Astrocyte (in vitro differentiated cells and primary cell): ENCODE measurements at regions not wholly inside any gene's neighbourhood (a gene's known extent, or its start where the extent isn't known, plus 50 kb on each side); places are given as distances from the start of the nearest gene placed in this dataset.

ENCODE experiments used
- DNase-seq: peaks from one replicate; pipeline ENCODE4 v3.0.0-alpha.2; 2010; ENCODE audit warnings: low read depth
- FAIRE-seq: peaks from 2 replicates; lab custom pipeline; 2011; peaks lifted over from hg19 to GRCh38; lab: Jason Lieb, UNC
- H2AFZ ChIP-seq: 2 replicates; pipeline ENCODE4 v1.6.0; 2012; ENCODE audit warnings: low read depth, low read length, inconsistent platforms
- H3K27ac ChIP-seq: 2 replicates; pipeline ENCODE4 v1.5.1; 2011; ENCODE audit warnings: low read depth, low read length, inconsistent platforms
- H3K27me3 ChIP-seq: 2 replicates; pipeline ENCODE4 v1.6.0; 2011; ENCODE audit warnings: low read length, inconsistent platforms; ENCODE audit not compliant: insufficient read depth
- H3K36me3 ChIP-seq: 2 replicates; pipeline ENCODE4 v1.5.1; 2011; ENCODE audit warnings: low read length, inconsistent platforms; ENCODE audit not compliant: insufficient read depth
- H3K4me1 ChIP-seq: 2 replicates; pipeline ENCODE4 v1.5.1; 2011; ENCODE audit warnings: low read length, inconsistent platforms; ENCODE audit not compliant: insufficient read depth
- H3K4me2 ChIP-seq: 2 replicates; pipeline ENCODE4 v1.6.0; 2012; ENCODE audit warnings: low read length, inconsistent platforms
- H3K4me3 ChIP-seq: 2 replicates; pipeline ENCODE4 v1.5.1; 2011; ENCODE audit warnings: low read depth, mild to moderate bottlenecking, low read length, inconsistent platforms; ENCODE audit not compliant: insufficient read depth
- H3K79me2 ChIP-seq: 2 replicates; pipeline ENCODE4 v1.6.0; 2012; ENCODE audit warnings: mild to moderate bottlenecking, low read length, inconsistent platforms; ENCODE audit not compliant: insufficient read depth
- H3K9ac ChIP-seq: 2 replicates; pipeline ENCODE4 v1.6.0; 2012; ENCODE audit warnings: mild to moderate bottlenecking, low read length, inconsistent platforms
- H3K9me3 ChIP-seq: 2 replicates; pipeline ENCODE4 v1.5.1; 2012; ENCODE audit warnings: low read depth, mild to moderate bottlenecking, low read length, inconsistent platforms; ENCODE audit not compliant: insufficient read depth
- H4K20me1 ChIP-seq: 2 replicates; pipeline ENCODE4 v1.6.0; 2012; ENCODE audit warnings: low read length, inconsistent platforms; ENCODE audit not compliant: insufficient read depth
- H3K27ac Mint-ChIP-seq: one replicate; pipeline ENCODE4 v1.8.0; 2021; ENCODE audit warnings: mild to moderate bottlenecking, mixed read lengths; ENCODE audit not compliant: unreplicated experiment
- H3K27me3 Mint-ChIP-seq: one replicate; pipeline ENCODE4 v1.8.0; 2021; ENCODE audit warnings: low read depth, mixed read lengths; ENCODE audit not compliant: unreplicated experiment
- H3K36me3 Mint-ChIP-seq: one replicate; pipeline ENCODE4 v1.8.0; 2021; ENCODE audit warnings: low read depth, mixed read lengths; ENCODE audit not compliant: unreplicated experiment
- H3K4me1 Mint-ChIP-seq: one replicate; pipeline ENCODE4 v1.8.0; 2021; ENCODE audit warnings: low read depth, mixed read lengths; ENCODE audit not compliant: unreplicated experiment
- H3K4me3 Mint-ChIP-seq: one replicate; pipeline ENCODE4 v1.8.0; 2021; ENCODE audit warnings: mild to moderate bottlenecking, moderate library complexity, mixed read lengths; ENCODE audit not compliant: unreplicated experiment
- H3K9me3 Mint-ChIP-seq: one replicate; pipeline ENCODE4 v1.8.0; 2021; ENCODE audit warnings: mild to moderate bottlenecking, mixed read lengths; ENCODE audit not compliant: unreplicated experiment
- CTCF ChIP-seq: IDR thresholded peaks from 2 replicates; pipeline ENCODE4 v1.5.1; 2011; ENCODE audit warnings: low read depth, mild to moderate bottlenecking, inconsistent platforms, low read length, moderate library complexity; ENCODE audit not compliant: insufficient read depth
- EZH2 ChIP-seq: IDR thresholded peaks from 2 replicates; pipeline ENCODE4 v1.6.1; 2012; ENCODE audit warnings: mild to moderate bottlenecking, low read length, inconsistent platforms; ENCODE audit not compliant: insufficient read depth

GRCh38 chr1:101150670-101151069 lies 86.1 kb upstream of the S1PR1 start:
- H2AFZ ChIP-seq: no peak overlapping the region
- peak overlapping the region; percentile 45 for H3K27ac Mint-ChIP-seq
- no peak overlapping the region for H3K4me3 ChIP-seq
- TF ChIP-seq EZH2 (no peak), CTCF (no peak)
- H3K4me2 ChIP-seq: peak overlapping the region; percentile 25
- H3K27me3 Mint-ChIP-seq: no peaks in the 10 kb centered on the region
- H3K27me3 ChIP-seq: no peaks in the 10 kb centered on the region
- H3K9me3 Mint-ChIP-seq: no peaks in the 10 kb centered on the region
- FAIRE-seq: no peak
- H3K36me3 Mint-ChIP-seq: no peaks in the 10 kb centered on the region
- H3K27ac ChIP-seq: no peak overlapping the region
- peaks cover 24% of the 10 kb centered on the region for H3K4me1 Mint-ChIP-seq
- no peak overlapping the region for H3K9ac ChIP-seq
- no peak overlapping the region for H3K4me3 Mint-ChIP-seq
- DNase-seq: peak; percentile 26
- no peaks in the 10 kb centered on the region for H3K36me3 ChIP-seq
- peaks cover 4% of the 10 kb centered on the region for H3K4me1 ChIP-seq
- H3K79me2 ChIP-seq: no peaks in the 10 kb centered on the region
- no peaks in the 10 kb centered on the region for H3K9me3 ChIP-seq
- no peaks in the 10 kb centered on the region for H4K20me1 ChIP-seq

GRCh38 chr1:101150266-101150665 lies 86.6 kb upstream of the S1PR1 start:
- DNase-seq (no peak), FAIRE-seq (no peak)
- Histone ChIP-seq H3K4me1 (peaks cover 4% of the 10 kb centered on the region), H3K79me2 (no peaks in the 10 kb centered on the region), H4K20me1 (no peaks in the 10 kb centered on the region), H3K4me3 (no peak overlapping the region), H2AFZ (peak overlapping the region; percentile 30), H3K36me3 (no peaks in the 10 kb centered on the region), H3K27ac (no peak overlapping the region), H3K27me3 (no peaks in the 10 kb centered on the region), H3K4me2 (peak overlapping the region; percentile 25), H3K9me3 (no peaks in the 10 kb centered on the region), H3K9ac (no peak overlapping the region)
- peak overlapping the region; percentile 45 for H3K27ac Mint-ChIP-seq
- no peaks in the 10 kb centered on the region for H3K27me3 Mint-ChIP-seq
- peaks cover 26% of the 10 kb centered on the region for H3K4me1 Mint-ChIP-seq
- no peaks in the 10 kb centered on the region for H3K36me3 Mint-ChIP-seq
- no peak overlapping the region for H3K4me3 Mint-ChIP-seq
- no peak for TF ChIP-seq EZH2
- TF ChIP-seq CTCF: no peak
- no peaks in the 10 kb centered on the region for H3K9me3 Mint-ChIP-seq

- Histone ChIP-seq H3K27ac (no peak overlapping the region), H4K20me1 (no peaks in the 10 kb centered on the region), H3K27me3 (no peaks in the 10 kb centered on the region), H3K9me3 (no peaks in the 10 kb centered on the region), H3K36me3 (no peaks in the 10 kb centered on the region), H3K4me3 (no peak overlapping the region), H3K4me2 (no peak overlapping the region), H3K9ac (no peak overlapping the region), H3K79me2 (no peaks in the 10 kb centered on the region), H3K4me1 (peaks cover 4% of the 10 kb centered on the region), H2AFZ (no peak overlapping the region)
- Mint-ChIP-seq H3K9me3 (peaks cover 3% of the 10 kb centered on the region), H3K4me3 (no peak overlapping the region), H3K4me1 (peaks cover 27% of the 10 kb centered on the region), H3K36me3 (no peaks in the 10 kb centered on the region), H3K27ac (no peak overlapping the region), H3K27me3 (no peaks in the 10 kb centered on the region)
- no peak for TF ChIP-seq CTCF
- no peak for TF ChIP-seq EZH2
- DNase-seq: no peak
- peak; percentile 20 for FAIRE-seq
These were observed 87.8 kb upstream of the S1PR1 start for GRCh38 chr1:101148980-101149379.
